ENCODE measurements at regions not wholly inside any gene's neighbourhood (a gene's known extent, or its start where the extent isn't known, plus 50 kb on each side); places are given as distances from the start of the nearest gene placed in this dataset.

DNA sequence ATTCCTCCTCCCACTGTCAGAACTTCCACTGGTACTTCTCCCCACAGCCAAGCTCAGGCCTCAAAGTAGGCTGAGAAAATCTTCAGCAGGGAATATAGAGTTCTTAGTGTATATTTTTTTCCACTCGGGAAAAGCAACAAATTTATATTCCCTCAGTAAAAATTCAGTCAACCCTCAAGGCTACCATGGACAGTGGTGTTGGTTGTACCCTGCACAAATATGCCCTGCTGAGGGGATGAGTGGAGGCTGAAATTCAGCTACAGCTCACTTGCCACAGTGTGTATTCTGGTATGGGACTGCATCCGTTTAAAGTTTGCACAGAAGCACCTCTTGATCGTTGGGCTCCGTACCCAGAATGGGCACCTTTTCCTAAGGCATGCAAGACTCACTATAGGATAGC lies 90.8 kb upstream of the LGALSL start:
- TF ChIP-seq, protein P1, sequence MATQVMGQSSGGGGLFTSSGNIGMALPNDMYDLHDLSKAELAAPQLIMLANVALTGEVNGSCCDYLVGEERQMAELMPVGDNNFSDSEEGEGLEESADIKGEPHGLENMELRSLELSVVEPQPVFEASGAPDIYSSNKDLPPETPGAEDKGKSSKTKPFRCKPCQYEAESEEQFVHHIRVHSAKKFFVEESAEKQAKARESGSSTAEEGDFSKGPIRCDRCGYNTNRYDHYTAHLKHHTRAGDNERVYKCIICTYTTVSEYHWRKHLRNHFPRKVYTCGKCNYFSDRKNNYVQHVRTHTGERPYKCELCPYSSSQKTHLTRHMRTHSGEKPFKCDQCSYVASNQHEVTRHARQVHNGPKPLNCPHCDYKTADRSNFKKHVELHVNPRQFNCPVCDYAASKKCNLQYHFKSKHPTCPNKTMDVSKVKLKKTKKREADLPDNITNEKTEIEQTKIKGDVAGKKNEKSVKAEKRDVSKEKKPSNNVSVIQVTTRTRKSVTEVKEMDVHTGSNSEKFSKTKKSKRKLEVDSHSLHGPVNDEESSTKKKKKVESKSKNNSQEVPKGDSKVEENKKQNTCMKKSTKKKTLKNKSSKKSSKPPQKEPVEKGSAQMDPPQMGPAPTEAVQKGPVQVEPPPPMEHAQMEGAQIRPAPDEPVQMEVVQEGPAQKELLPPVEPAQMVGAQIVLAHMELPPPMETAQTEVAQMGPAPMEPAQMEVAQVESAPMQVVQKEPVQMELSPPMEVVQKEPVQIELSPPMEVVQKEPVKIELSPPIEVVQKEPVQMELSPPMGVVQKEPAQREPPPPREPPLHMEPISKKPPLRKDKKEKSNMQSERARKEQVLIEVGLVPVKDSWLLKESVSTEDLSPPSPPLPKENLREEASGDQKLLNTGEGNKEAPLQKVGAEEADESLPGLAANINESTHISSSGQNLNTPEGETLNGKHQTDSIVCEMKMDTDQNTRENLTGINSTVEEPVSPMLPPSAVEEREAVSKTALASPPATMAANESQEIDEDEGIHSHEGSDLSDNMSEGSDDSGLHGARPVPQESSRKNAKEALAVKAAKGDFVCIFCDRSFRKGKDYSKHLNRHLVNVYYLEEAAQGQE (IDR thresholded peaks at IDR 0.05; ENCODE audit: insufficient read depth in 1 of 2, low read depth in 2 of 2, low read length in 2 of 2), result peak; percentile 31 to 83; a peak in 2 of 4 replicates
- TF ChIP-seq TAF1 (IDR thresholded peaks at IDR 0.05; ENCODE audit: borderline replicate concordance, insufficient read depth, low read length) (no peak), FOXP2 (optimal IDR thresholded peaks at IDR 0.05; ENCODE audit: borderline replicate concordance, extremely low read depth, extremely low read length, insufficient read depth) (no peak), POLR2AphosphoS5 (IDR thresholded peaks at IDR 0.05; ENCODE audit: low read depth, low read length) (no peak), SIN3A (IDR thresholded peaks at IDR 0.05; ENCODE audit: borderline replicate concordance, insufficient read depth, low read length) (no peak)

All from PFSK-1 (cell line).